SU-DHL-6 (cell line): ENCODE measurements at regions not wholly inside any gene's neighbourhood (a gene's known extent, or its start where the extent isn't known, plus 50 kb on each side); places are given as distances from the start of the nearest gene placed in this dataset.

Source experiments
- H2AFZ ChIP-seq: fragments of 200-600 bp; sonication (generic); 2 replicates; pipeline ENCODE4 v1.6.1; 2014; ENCODE audit warnings: low read depth, mild to moderate bottlenecking, moderate library complexity, mixed read lengths, antibody characterized with exemption, low read length; ENCODE audit not compliant: severe bottlenecking
- H3F3A ChIP-seq: fragments of 200-600 bp; shearing (Covaris generic); 2 replicates; pipeline ENCODE4 v1.6.0; 2016; ENCODE audit warnings: antibody characterized with exemption, mild to moderate bottlenecking; ENCODE audit not compliant: insufficient read depth
- H3K27ac ChIP-seq: fragments of 200-600 bp; sonication (generic); 2 replicates; pipeline ENCODE4 v1.5.1; 2016; ENCODE audit warnings: low read depth, mild to moderate bottlenecking, low read length, moderate library complexity, mixed read lengths
- H3K27me3 ChIP-seq: fragments of 200-600 bp; sonication (generic), shearing (Covaris generic); 2 replicates; pipeline ENCODE4 v1.6.0; 2014; ENCODE audit warnings: mild to moderate bottlenecking, low read length
- H3K36me3 ChIP-seq: fragments of 200-600 bp; sonication (generic); 2 replicates; pipeline ENCODE4 v1.6.1; 2014; ENCODE audit warnings: mild to moderate bottlenecking, low read length, mixed read lengths
- H3K4me2 ChIP-seq: fragments of 300-600, 200-600 bp; shearing (Covaris generic), sonication (generic); 2 replicates; pipeline ENCODE4 v1.6.0; 2014; ENCODE audit warnings: low read length, low read depth, mild to moderate bottlenecking; ENCODE audit not compliant: poor library complexity, severe bottlenecking
- H3K4me3 ChIP-seq: fragments of 200-600 bp; sonication (generic); 2 replicates; pipeline ENCODE4 v1.5.1; 2014; ENCODE audit warnings: antibody characterized with exemption, low read length, mild to moderate bottlenecking, mixed read lengths; ENCODE audit not compliant: insufficient read depth, poor library complexity, severe bottlenecking
- H3K79me2 ChIP-seq: fragments of 200-600 bp; sonication (generic); 2 replicates; pipeline ENCODE4 v1.6.1; 2014; ENCODE audit warnings: mild to moderate bottlenecking, low read length, moderate library complexity; ENCODE audit not compliant: insufficient read depth
- H3K9ac ChIP-seq: fragments of 200-600 bp; sonication (generic); 2 replicates; pipeline ENCODE4 v1.7.0; 2014; ENCODE audit warnings: mild to moderate bottlenecking, low read length
- H3K9me2 ChIP-seq: fragments of 200-600 bp; sonication (generic); replicated peaks from 2 replicates; pipeline ENCODE4 v1.6.1; 2014; ENCODE audit warnings: low read length; ENCODE audit not compliant: insufficient read depth
- H3K9me3 ChIP-seq: fragments of 200-600 bp; sonication (generic); 2 replicates; pipeline ENCODE4 v1.6.1; 2014; ENCODE audit warnings: low read length, mixed read lengths; ENCODE audit not compliant: insufficient read depth
- H4K20me1 ChIP-seq: fragments of 200-600 bp; sonication (generic); 2 replicates; pipeline ENCODE4 v1.6.1; 2014; ENCODE audit warnings: low read depth, mild to moderate bottlenecking, antibody characterized with exemption, low read length, moderate library complexity, mixed read lengths
- EZH2phosphoT487 ChIP-seq: fragments of 200-600 bp; sonication (generic), shearing (Covaris generic); conservative IDR thresholded peaks from 2 replicates; pipeline ENCODE4 v1.6.1; 2018; ENCODE audit warnings: mild to moderate bottlenecking, antibody characterized with exemption, low read length, moderate library complexity, mixed read lengths
- TF ChIP-seq, protein P1 (sequence below): fragments of 200-600 bp; sonication (generic); IDR thresholded peaks from one replicate; pipeline ENCODE4 v1.5.1; 2017; ENCODE audit warnings: antibody characterized with exemption, mild to moderate bottlenecking, low read length, moderate library complexity; ENCODE audit not compliant: insufficient read depth, poor library complexity, severe bottlenecking

DNA sequence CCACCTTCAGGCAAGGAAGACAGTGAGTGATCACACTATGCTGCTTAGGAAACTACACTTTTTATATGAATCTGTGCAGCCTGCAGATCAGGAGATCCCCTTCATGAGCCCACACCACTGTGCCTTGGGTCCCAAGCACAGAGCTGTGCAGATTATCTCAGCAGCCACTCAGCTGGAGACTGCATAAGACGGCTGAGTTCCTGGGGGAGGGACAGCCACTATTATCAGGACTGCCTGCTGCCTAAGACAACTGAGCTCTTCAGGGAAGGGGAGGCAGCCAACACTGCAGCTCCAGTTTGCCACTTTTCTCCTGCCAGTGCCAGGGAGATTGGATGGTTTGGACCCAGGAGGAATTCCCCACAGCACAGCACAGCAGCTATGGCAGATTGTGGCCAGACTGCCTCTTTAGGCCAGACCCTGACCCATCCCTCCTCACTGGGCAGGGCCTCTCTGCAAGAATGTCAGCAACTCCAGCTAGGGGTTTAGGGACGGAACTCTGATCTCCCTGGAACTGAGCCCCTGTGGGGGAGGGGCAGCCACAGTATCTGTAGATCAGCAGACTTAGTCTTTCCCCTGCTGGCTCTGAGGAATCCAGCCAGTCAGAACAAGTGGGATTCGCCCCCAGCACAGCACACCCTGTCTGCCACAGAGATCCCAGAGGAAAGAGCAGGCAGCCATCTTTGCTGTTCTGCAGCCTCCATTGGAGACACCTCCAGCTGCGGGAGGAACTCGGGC lies 141.3 kb downstream of the KLHL28 start:
- H3K9me2 ChIP-seq, result no peaks in the 10 kb centered on the region; the same call in 1 of the 2 replicates
- no peaks in the 10 kb centered on the region for H3K9me3 ChIP-seq
- H3K9ac ChIP-seq, result no peak overlapping the region
- no peaks in the 10 kb centered on the region for H3F3A ChIP-seq
- H3K4me2 ChIP-seq, result no peak overlapping the region
- H3K4me3 ChIP-seq, result no peak overlapping the region
- H3K36me3 ChIP-seq, result no peaks in the 10 kb centered on the region
- no peak overlapping the region for H3K27ac ChIP-seq
- no peak overlapping the region for H2AFZ ChIP-seq
- no peak for TF ChIP-seq EZH2phosphoT487
- TF ChIP-seq, protein P1, sequence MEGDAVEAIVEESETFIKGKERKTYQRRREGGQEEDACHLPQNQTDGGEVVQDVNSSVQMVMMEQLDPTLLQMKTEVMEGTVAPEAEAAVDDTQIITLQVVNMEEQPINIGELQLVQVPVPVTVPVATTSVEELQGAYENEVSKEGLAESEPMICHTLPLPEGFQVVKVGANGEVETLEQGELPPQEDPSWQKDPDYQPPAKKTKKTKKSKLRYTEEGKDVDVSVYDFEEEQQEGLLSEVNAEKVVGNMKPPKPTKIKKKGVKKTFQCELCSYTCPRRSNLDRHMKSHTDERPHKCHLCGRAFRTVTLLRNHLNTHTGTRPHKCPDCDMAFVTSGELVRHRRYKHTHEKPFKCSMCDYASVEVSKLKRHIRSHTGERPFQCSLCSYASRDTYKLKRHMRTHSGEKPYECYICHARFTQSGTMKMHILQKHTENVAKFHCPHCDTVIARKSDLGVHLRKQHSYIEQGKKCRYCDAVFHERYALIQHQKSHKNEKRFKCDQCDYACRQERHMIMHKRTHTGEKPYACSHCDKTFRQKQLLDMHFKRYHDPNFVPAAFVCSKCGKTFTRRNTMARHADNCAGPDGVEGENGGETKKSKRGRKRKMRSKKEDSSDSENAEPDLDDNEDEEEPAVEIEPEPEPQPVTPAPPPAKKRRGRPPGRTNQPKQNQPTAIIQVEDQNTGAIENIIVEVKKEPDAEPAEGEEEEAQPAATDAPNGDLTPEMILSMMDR, result no peak
- H3K79me2 ChIP-seq, result no peaks in the 10 kb centered on the region
- H4K20me1 ChIP-seq, result no peaks in the 10 kb centered on the region
- no peaks in the 10 kb centered on the region for H3K27me3 ChIP-seq

DNA sequence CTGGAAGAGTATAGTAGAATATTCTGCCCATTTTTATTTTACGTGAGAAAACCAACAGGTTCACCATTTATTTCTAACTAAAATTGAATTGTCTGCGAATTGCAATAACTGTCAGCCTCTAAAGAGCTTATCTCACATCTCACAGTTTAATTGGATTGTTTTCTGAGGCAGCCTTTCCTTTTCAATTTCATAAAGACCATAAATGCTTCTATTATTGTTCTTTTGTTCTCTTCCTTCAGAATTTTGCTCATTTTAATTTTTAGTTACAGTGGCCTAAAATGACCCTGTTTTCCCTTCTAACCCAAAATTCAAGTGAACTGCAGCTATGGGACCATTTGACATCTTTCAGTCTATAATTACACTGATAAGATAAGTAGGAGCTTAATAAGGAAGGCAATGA lies 147.6 kb downstream of the KLHL28 start:
- Histone ChIP-seq H3K36me3 (no peaks in the 10 kb centered on the region), H3K9me2 (no peaks in the 10 kb centered on the region), H3K9ac (no peak overlapping the region), H3K4me3 (no peak overlapping the region), H3K4me2 (no peak overlapping the region), H3K27ac (no peak overlapping the region), H2AFZ (no peak overlapping the region), H3K27me3 (no peaks in the 10 kb centered on the region), H4K20me1 (no peaks in the 10 kb centered on the region), H3K9me3 (no peaks in the 10 kb centered on the region), H3F3A (no peaks in the 10 kb centered on the region), H3K79me2 (no peaks in the 10 kb centered on the region)
- TF ChIP-seq, protein P1, result no peak
- TF ChIP-seq EZH2phosphoT487, result no peak

DNA sequence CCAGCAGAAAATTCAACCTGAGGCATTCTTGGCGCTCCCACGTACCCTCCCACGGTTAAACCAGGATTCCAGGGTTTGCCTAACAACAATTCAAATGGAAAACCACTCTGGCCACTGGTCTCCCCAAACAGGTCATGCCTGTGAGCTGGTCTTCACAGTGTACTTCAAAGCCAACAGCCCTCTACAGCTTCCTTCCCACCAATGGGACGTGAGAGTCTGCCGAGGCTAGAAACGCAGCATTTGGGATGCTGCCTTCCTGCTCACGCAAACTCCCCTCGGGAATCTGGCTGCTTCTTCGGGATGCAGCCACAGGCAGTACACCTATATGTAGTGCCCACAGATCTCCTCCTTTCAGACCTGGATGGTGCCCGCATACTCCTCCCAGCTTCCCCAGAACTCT lies 149.1 kb downstream of the KLHL28 start:
- H3K4me2 ChIP-seq, result no peak overlapping the region
- no peak overlapping the region for H2AFZ ChIP-seq
- no peak overlapping the region for H3K27ac ChIP-seq
- H3K9me3 ChIP-seq, result no peaks in the 10 kb centered on the region
- no peaks in the 10 kb centered on the region for H3F3A ChIP-seq
- no peak overlapping the region for H3K9ac ChIP-seq
- TF ChIP-seq, protein P1, result no peak
- TF ChIP-seq EZH2phosphoT487, result no peak
- no peaks in the 10 kb centered on the region for H3K9me2 ChIP-seq
- no peaks in the 10 kb centered on the region for H3K79me2 ChIP-seq
- H4K20me1 ChIP-seq, result no peaks in the 10 kb centered on the region
- no peak overlapping the region for H3K4me3 ChIP-seq
- H3K36me3 ChIP-seq, result no peaks in the 10 kb centered on the region
- H3K27me3 ChIP-seq, result no peaks in the 10 kb centered on the region
